Suppressor macrophage treated with lipopolysaccharide for 1 hour (primary cell): ENCODE measurements at regions not wholly inside any gene's neighbourhood (a gene's known extent, or its start where the extent isn't known, plus 50 kb on each side); places are given as distances from the start of the nearest gene placed in this dataset.

Source experiments
- DNase-seq, 3 donors: peaks; one replicate each; pipeline ENCODE4 v3.0.0-alpha.2; 2020 to 2022

DNA sequence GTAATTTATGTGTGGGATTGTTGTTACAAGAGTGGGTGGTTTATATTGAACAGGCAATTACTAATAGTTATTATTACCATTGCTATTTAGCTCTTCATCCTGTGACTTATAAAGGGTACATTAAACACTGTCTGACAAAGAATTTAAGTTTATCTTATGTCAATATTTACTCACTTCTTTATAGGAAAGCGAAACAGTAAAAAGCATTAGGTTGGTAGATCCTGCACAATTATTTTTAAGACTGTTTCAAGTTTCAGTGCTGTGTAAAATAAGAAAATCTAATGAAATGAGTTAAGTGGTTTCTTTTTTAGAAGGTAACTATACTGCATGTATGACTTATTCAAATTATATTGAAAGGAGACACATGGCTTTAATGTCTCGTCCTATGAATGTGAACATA lies 135.8 kb upstream of the MAP3K7 start:
- DNase-seq, result no peak

GRCh38 chr6:90720404-90720803 lies 133.5 kb upstream of the MAP3K7 start:
- no peak for DNase-seq

- DNase-seq, result peak in 2 of 3 donors; percentile 1 to 6
Observed at GRCh38 chr6:90719321-90720195, 132.7 kb upstream of the MAP3K7 start.

- no peak for DNase-seq
Observed at GRCh38 chr6:90716376-90716775, 129.5 kb upstream of the MAP3K7 start.

- no peak for DNase-seq
Observed at GRCh38 chr6:90715093-90715655, 128.3 kb upstream of the MAP3K7 start.

DNA sequence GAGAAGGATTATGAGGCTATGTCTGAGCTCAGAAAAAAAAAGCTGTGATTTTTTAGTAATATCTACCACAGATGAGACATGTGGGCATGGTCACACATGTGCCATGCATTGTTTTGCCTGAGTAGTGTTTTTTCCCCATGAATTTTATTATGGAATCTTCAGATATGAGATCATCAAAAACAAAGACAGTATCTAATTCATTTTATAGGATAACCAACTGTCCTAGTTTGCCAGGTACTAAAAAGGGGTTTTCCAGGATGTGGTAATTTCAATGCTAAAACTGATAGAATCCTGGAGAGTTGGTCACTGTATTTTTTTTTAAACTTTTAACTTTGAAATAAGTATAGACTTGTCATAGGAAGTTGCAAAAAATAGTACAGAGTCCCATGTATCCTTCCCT lies 127.4 kb upstream of the MAP3K7 start:
- no peak for DNase-seq

GRCh38 chr6:90712114-90712513 lies 125.2 kb upstream of the MAP3K7 start:
- DNase-seq, result no peak

DNA sequence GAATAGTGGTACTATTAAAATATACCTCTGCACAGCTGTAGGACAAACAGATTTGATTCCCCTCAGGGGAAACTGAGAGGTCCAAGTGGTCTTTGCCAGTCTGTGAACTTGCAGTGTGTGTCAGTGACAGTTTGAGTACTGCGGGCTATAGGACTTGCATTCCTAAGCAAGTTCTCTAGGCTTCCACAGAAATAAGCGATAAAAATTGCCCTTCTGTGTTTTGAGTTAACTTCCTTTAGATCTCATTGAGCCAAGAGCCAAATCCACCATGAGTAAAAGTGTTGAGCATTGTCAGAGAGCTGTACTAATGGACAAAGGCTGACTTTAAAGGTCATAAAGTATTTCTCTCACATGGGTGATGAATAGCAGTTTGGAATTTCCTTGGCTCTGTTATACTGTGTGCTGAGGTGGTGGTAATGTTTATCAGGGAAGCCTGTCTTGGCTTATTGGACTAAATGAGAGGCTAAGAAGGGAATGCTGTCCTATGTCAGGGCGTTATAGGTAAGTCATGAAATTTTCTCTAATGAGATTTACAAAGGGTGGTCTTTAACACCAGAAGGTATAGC lies 122.6 kb upstream of the MAP3K7 start:
- DNase-seq, result no peak

- no peak for DNase-seq
Observed at GRCh38 chr6:90708206-90708737, 121.4 kb upstream of the MAP3K7 start.

DNA sequence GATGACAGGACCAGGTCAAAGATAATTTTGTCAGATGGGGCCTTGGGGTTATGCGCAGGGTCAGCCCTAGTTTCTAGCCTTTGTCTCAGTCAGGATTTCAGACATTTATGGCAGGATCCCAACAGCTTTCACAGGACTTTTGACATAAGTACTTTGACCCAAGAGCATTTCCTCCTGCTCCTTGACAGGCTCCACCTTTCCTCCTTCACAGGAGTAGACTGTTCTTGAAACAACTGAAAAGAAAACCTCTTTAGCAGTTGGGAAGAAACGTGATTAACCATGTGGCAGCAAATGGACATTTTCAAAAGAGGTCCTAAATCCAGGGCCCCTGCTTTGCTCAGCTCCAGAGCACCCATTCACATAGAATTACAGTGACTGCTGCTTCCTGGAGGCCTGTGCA lies 120.4 kb upstream of the MAP3K7 start:
- no peak for DNase-seq

- DNase-seq, result no peak
Observed at GRCh38 chr6:90703336-90703735, 116.5 kb upstream of the MAP3K7 start.

- DNase-seq, result no peak
Observed at GRCh38 chr6:90701926-90702325, 115.1 kb upstream of the MAP3K7 start.

DNA sequence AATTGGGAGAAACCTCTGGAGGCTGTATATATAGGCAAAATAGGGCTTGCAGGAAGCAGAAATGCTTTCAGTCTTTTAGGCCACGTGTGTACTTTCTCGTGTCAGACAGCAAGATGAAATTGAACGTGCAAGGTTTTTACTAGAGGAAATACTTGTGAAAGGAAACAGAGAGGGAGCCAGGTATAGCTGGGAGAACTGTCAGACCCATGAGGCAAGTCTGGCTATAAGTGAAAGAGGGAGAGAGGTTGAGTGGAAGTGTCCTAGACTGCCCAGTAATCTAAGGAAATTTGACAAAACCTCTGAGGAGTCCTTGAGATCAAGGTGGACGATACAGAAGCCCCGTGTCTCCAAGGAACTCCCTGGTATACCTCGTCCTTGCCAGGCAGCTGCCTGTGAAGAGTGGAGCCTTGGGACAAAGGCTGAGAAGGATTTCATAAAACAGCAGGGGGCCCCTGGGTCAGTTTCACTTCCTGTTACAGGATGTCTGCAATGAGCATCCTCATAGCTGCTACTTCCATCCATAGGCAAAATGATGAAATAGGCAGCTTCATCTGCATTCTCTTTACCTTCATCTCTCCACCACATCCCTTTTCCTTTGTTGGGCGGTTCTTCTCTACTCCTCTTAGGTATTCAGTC lies 114.4 kb upstream of the MAP3K7 start:
- DNase-seq, result peak in 2 of 3 donors; percentile 2 to 10

GRCh38 chr6:90695316-90695715 lies 108.4 kb upstream of the MAP3K7 start:
- DNase-seq, result no peak

DNA sequence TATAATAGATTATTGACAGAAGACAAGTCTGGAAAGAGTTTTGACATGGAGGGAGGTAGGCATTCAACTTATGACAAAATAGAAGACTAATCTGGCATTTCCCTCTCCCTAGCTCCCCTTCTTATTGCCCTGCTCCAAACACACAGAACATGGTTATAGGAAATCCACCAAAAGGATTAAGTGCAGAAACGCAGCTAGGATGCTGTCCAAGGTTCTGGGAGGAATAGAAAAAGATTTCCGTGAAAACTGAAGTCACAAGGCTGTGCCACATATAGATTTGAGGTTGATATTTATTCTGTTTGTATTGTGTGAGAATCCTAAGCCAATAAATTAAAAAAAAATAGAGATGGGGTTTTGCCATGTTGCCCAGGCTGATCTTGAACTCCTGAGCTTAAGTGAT lies 107.9 kb upstream of the MAP3K7 start:
- DNase-seq, result no peak

DNA sequence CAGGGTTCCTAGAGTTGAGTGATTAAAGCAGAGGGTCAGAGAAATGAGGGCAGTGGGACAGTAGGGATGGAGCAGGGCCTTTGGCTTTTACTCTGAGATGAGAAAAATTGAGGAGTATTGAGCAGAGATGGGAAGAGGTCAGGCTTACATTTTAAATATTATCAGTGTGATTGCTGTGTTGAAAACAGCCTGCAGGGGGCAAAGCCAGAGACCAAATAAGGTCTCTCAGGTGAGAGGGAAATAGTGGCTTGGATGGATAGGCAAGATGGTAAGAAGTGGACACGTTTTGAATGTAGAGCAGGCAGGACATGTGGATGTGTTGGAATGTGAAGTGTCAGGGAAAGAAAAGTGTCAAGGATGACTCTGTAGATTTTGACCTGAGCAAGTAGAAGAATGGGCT lies 105.0 kb upstream of the MAP3K7 start:
- DNase-seq, result no peak

GRCh38 chr6:90689172-90689571 lies 102.3 kb upstream of the MAP3K7 start:
- no peak for DNase-seq

DNA sequence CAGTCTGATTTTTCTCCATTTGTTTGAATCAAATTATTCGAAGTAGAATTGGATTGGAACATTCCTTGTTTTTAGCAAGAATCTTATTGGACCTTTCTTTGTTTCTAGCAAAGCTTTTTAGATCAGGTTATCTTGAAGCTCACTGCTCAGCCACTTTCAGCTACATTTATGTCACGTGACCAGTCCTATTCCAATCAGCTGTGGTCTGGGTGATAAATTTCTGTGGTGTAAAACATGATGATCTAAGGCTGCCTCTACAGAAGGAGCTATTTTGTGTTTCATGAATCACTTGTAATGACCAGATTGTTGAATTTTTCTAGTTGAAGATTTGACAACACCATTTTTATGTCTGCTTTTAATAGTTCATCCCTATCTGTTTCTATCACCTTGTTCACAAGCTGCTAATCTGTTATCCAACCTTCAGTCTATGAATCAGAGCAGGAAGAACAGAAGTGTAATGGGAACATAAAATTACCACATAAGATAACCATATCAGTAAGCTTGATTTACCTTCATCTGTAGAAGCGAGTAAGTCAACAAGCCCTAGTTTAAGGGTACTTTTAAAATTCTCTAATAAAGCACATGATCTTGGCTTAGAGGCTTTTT lies 101.0 kb upstream of the MAP3K7 start:
- no peak for DNase-seq

DNA sequence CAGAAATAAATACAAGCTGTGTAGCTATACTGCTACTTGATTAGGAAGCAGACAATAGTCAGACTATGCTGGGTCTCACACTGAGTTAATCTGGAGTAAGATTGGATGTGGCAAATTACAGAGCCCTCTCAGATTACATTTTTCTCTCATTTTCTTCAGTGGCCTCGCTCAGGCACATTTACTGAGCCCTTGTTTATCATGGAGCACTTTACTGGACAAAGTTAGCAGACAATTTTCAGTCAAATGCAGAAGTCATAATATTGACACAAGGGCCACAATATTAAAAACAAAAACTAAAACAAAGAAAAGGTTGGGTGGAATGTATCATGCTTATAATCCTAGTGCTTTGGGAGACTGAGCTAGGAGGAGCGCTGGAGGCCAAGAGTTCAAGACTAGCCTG lies 95.0 kb upstream of the MAP3K7 start:
- DNase-seq, result no peak

- DNase-seq, result no peak
Observed at GRCh38 chr6:90678049-90678779, 91.3 kb upstream of the MAP3K7 start.

DNA sequence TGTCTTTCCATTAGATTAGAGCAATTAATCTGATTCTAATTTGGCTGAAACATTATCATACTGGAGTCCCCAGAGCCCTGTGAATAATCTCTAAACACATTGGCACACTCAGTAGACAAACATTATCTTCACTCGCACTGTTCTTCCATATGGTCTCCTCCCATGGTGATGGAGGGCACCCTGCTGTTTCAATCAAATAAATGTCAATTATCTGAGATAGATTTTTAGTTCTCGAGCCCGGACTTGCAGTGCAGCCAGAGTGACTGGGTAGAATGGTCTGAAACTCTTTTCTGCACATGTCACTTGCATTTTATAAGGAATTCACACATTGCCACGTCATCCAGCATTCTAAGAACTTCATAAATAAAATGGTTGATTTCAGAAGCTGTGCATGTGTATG lies 90.6 kb upstream of the MAP3K7 start:
- DNase-seq, result no peak

GRCh38 chr6:90676516-90677300 lies 89.8 kb upstream of the MAP3K7 start:
- DNase-seq, result no peak
